Pancreas (tissue), 10 donors: ENCODE measurements at regions not wholly inside any gene's neighbourhood (a gene's known extent, or its start where the extent isn't known, plus 50 kb on each side); places are given as distances from the start of the nearest gene placed in this dataset.

Source experiments
- ATAC-seq, 4 donors: fragments of 200-7000 bp; cut with Tn5 transposase; one replicate each; pipeline versions ENCODE4 v1.8.0 to v1.9.1; 2020; ENCODE audit warnings: mild to moderate bottlenecking in 4 of 4, moderate library complexity in 4 of 4
- DNase-seq, 6 donors: peaks; one replicate each; pipeline ENCODE4 v3.0.0-alpha.2; 2020
- FAIRE-seq: peaks from 2 replicates; lab custom pipeline; 2012; peaks lifted over from hg19 to GRCh38; lab: Jason Lieb, UNC
- H3K27ac ChIP-seq, 4 donors: fragments of 200-600 bp; sonication (generic); 1 replicate in 3 of 4; 2 replicates in 1 of 4; pipeline versions ENCODE4 v1.5.0 to v1.8.0; 2020
- H3K27me3 ChIP-seq, 4 donors: fragments of 200-600 bp; one replicate each; pipeline ENCODE4 v1.8.0; 2021
- H3K36me3 ChIP-seq, 3 donors: fragments of 200-600 bp; sonication (generic) in 1 of 3; one replicate each; pipeline versions ENCODE4 v1.5.0 to v1.8.0; 2020 to 2021
- H3K4me1 ChIP-seq, 3 donors: fragments of 200-600 bp; one replicate each; pipeline ENCODE4 v1.8.0; 2021
- H3K4me3 ChIP-seq, 4 donors: fragments of 200-600 bp; sonication (generic) in 2 of 4; one replicate each; pipeline versions ENCODE4 v1.5.0 to v1.8.0; 2020 to 2021
- H3K9me3 ChIP-seq, 4 donors: fragments of 200-600 bp; one replicate each; pipeline ENCODE4 v1.8.0; 2021
- CTCF ChIP-seq, 4 donors: fragments of 200-600 bp; sonication (generic) in 3 of 4; IDR thresholded peaks; one replicate each; pipeline versions ENCODE4 v1.5.0 to v1.8.0; 2021; ENCODE audit warnings: antibody characterized with exemption in 4 of 4
- WGBS, 2 donors: extraction: QIAGEN DNeasy Blood & Tissue Kit; methylation state at CpG; one replicate each; pipeline ENCODE4 v1.1.7; 2013; 5-methylcytosine and 5-hydroxymethylcytosine counted together
- intact Hi-C, 3 donors: fragments of 100-400 bp; cut with DNase I; formaldehyde crosslinking; loops; one replicate each; pipeline versions ENCODE4 v1.11.1 to v1.14.2; 2022
- donor health status: healthy with polysubstance abuse.
- donor health status: DM: no; HTN: no; CAD: no; lungs with moderate emphysema.
- donor health status: DM: no; HTN: no; CAD: no.
- donor health status: control.
- donor health status: control.
- donor health status: Bipolar disorder and iron deficiency.
- donor health status: DM: yes; HTN: yes; CAD: no.
- donor health status: DM: no; HTN: no; CAD: no.
- donor health status: DM: no; HTN: no; CAD: no.
- donor health status: DM: yes; HTN: yes; CAD: no.

GRCh38 chr3:22507709-22508108 lies 695.4 kb upstream of the UBE2E2 start:
- no peaks in the 10 kb centered on the region for H3K4me1 ChIP-seq

GRCh38 chr3:22523925-22524324 lies 679.2 kb upstream of the UBE2E2 start:
- H3K4me1 ChIP-seq = no peaks in the 10 kb centered on the region
- no peak for TF ChIP-seq CTCF (IDR thresholded peaks at IDR 0.05)
- intact Hi-C loops = no loop called here
- no peak for FAIRE-seq
- no peak for ATAC-seq
- H3K27me3 ChIP-seq = no peaks in the 10 kb centered on the region
- H3K9me3 ChIP-seq = no peaks in the 10 kb centered on the region
- no peak for DNase-seq
- WGBS, 2 donors = 78 to 93% methylated on average over 3 of the region's 3 CpGs
- no peak overlapping the region for H3K4me3 ChIP-seq
- no peaks in the 10 kb centered on the region for H3K36me3 ChIP-seq
- H3K27ac ChIP-seq = no peak overlapping the region

More at GRCh38 chr3:22507709-22508108, 695.4 kb upstream of the UBE2E2 start:
- Histone ChIP-seq H3K36me3 (no peaks in the 10 kb centered on the region), H3K27ac (no peak overlapping the region), H3K27me3 (no peaks in the 10 kb centered on the region), H3K4me3 (no peak overlapping the region), H3K9me3 (no peaks in the 10 kb centered on the region)
- TF ChIP-seq CTCF (IDR thresholded peaks at IDR 0.05) = no peak
- DNase-seq (no peak), ATAC-seq (no peak), FAIRE-seq (no peak)
- intact Hi-C loops = no loop called here

GRCh38 chr3:22526266-22526837 lies 676.8 kb upstream of the UBE2E2 start:
- no peak for TF ChIP-seq CTCF (IDR thresholded peaks at IDR 0.05)
- Histone ChIP-seq H3K9me3 (no peaks in the 10 kb centered on the region), H3K27me3 (no peaks in the 10 kb centered on the region), H3K36me3 (no peaks in the 10 kb centered on the region), H3K4me3 (no peak overlapping the region), H3K27ac (no peak overlapping the region), H3K4me1 (no peaks in the 10 kb centered on the region)
- 22 to 30% methylated on average over 1 of the region's 1 CpG for WGBS, 2 donors
- ATAC-seq (no peak), DNase-seq (no peak), FAIRE-seq (no peak)
- intact Hi-C loops = no loop called here

- 84 to 92% methylated on average over 1 of the region's 1 CpG for WGBS, 2 donors
- FAIRE-seq = no peak
- DNase-seq = no peak
- no peaks in the 10 kb centered on the region for H3K27me3 ChIP-seq
- intact Hi-C loops = no loop called here
- TF ChIP-seq CTCF (IDR thresholded peaks at IDR 0.05) = no peak
- no peak for ATAC-seq
- no peaks in the 10 kb centered on the region for H3K36me3 ChIP-seq
- no peak overlapping the region for H3K4me3 ChIP-seq
- no peaks in the 10 kb centered on the region for H3K9me3 ChIP-seq
- H3K27ac ChIP-seq = no peak overlapping the region
- H3K4me1 ChIP-seq = no peaks in the 10 kb centered on the region
Measured at GRCh38 chr3:22536541-22536940, 666.6 kb upstream of the UBE2E2 start.

GRCh38 chr3:22537560-22537959 lies 665.6 kb upstream of the UBE2E2 start:
- H3K36me3 ChIP-seq = no peaks in the 10 kb centered on the region

More at GRCh38 chr3:22537560-22537959, 665.6 kb upstream of the UBE2E2 start:
- no peak for ATAC-seq
- 59 to 88% methylated on average over 1 of the region's 1 CpG for WGBS, 2 donors
- intact Hi-C loops = no loop called here
- H3K27me3 ChIP-seq = no peaks in the 10 kb centered on the region
- H3K4me3 ChIP-seq = no peak overlapping the region
- no peak overlapping the region for H3K27ac ChIP-seq
- TF ChIP-seq CTCF (IDR thresholded peaks at IDR 0.05) = no peak
- FAIRE-seq = no peak
- DNase-seq = no peak
- no peaks in the 10 kb centered on the region for H3K4me1 ChIP-seq
- H3K9me3 ChIP-seq = no peaks in the 10 kb centered on the region
